SK-N-SH (cell line): ENCODE measurements at regions not wholly inside any gene's neighbourhood (a gene's known extent, or its start where the extent isn't known, plus 50 kb on each side); places are given as distances from the start of the nearest gene placed in this dataset.

Experiments
- CTCF ChIA-PET: fragments of 300-600, 350-600 bp; formaldehyde crosslinking; extraction: SDS; loops from one replicate; lab custom pipeline; 2021; lab: Yijun Ruan, JAX
- POLR2A ChIA-PET: fragments of 350-600 bp; sonication (Branson Sonifier 250); formaldehyde crosslinking; extraction: SDS; loops from one replicate; lab custom pipeline; 2020; ENCODE audit warnings: antibody characterized with exemption, inconsistent platforms; lab: Yijun Ruan, JAX
- DNase-seq: peaks from one replicate; pipeline ENCODE4 v3.0.0; 2012
- H2AFZ ChIP-seq: fragments of 200-600 bp; sonication (generic); 2 replicates; pipeline ENCODE4 v1.8.1; 2016; ENCODE audit warnings: antibody characterized with exemption, mild to moderate bottlenecking, low read depth
- H3F3A ChIP-seq: fragments of 200-600 bp; sonication (generic); replicated peaks from 2 replicates; pipeline ENCODE3; 2016; ENCODE audit warnings: antibody characterized with exemption, mild to moderate bottlenecking; ENCODE audit not compliant: insufficient read depth
- H3K27ac ChIP-seq, 2 experiments: fragments of 200-500 bp in 1 of 2; fragments of 200-600 bp in 1 of 2; sonication (Bioruptor generic) in 1 of 2; sonication (generic), shearing (Covaris generic) in 1 of 2; 2 replicates each; pipeline versions ENCODE4 v1.5.1 to v1.6.1; 2014 to 2016; ENCODE audit warnings: low read depth in 2 of 2, inconsistent platforms in 1 of 2, low read length in 1 of 2, mild to moderate bottlenecking in 1 of 2, mixed read lengths in 1 of 2
- H3K27me3 ChIP-seq: fragments of 200-600 bp; sonication (generic), shearing (Covaris generic); 2 replicates; pipeline ENCODE4 v1.6.1; 2016; ENCODE audit warnings: mixed run types; ENCODE audit not compliant: insufficient read depth
- H3K36me3 ChIP-seq, 2 experiments: fragments of 200-500 bp in 1 of 2; fragments of 200-600 bp in 1 of 2; sonication (Bioruptor generic) in 1 of 2; sonication (generic) in 1 of 2; replicated peaks in 1 of 2; 2 replicates each; pipeline versions ENCODE3 to v1.5.1; 2014 to 2016; ENCODE audit warnings: low read length in 1 of 2, mild to moderate bottlenecking in 1 of 2; ENCODE audit not compliant: insufficient read depth in 2 of 2, control insufficient read depth in 1 of 2
- H3K4me1 ChIP-seq, 2 experiments: fragments of 200-500 bp in 1 of 2; fragments of 200-600 bp in 1 of 2; sonication (Bioruptor generic) in 1 of 2; sonication (generic), shearing (Covaris generic) in 1 of 2; 2 replicates each; pipeline versions ENCODE4 v1.5.1 to v1.6.1; 2014 to 2016; ENCODE audit warnings: low read depth in 1 of 2, low read length in 1 of 2, mixed run types in 1 of 2; ENCODE audit not compliant: insufficient read depth in 2 of 2, control insufficient read depth in 1 of 2
- H3K4me2 ChIP-seq: fragments of 200-600 bp; sonication (generic), shearing (Covaris generic); 2 replicates; pipeline ENCODE4 v1.6.1; 2017; ENCODE audit warnings: mixed run types
- H3K4me3 ChIP-seq, 2 experiments: fragments of 200-500 bp in 1 of 2; fragments of 200-600 bp in 1 of 2; sonication (Bioruptor generic) in 1 of 2; sonication (generic), shearing (Covaris generic) in 1 of 2; 2 replicates each; pipeline versions ENCODE4 v1.5.1 to v1.8.1; 2014 to 2016; ENCODE audit warnings: low read depth in 2 of 2, inconsistent platforms in 1 of 2, low read length in 1 of 2, mild to moderate bottlenecking in 1 of 2, mixed read lengths in 1 of 2, moderate library complexity in 1 of 2
- H3K79me2 ChIP-seq: fragments of 200-600 bp; sonication (generic); 2 replicates; pipeline ENCODE4 v1.8.1; 2017; ENCODE audit warnings: mild to moderate bottlenecking; ENCODE audit not compliant: insufficient read depth
- H3K9ac ChIP-seq: fragments of 200-600 bp; sonication (generic); 2 replicates; pipeline ENCODE4 v1.6.1; 2017; ENCODE audit warnings: mixed run types
- H3K9me2 ChIP-seq: fragments of 200-600 bp; sonication (generic); 2 replicates; pipeline ENCODE4 v1.6.1; 2017; ENCODE audit warnings: mixed run types
- H3K9me3 ChIP-seq: fragments of 200-600 bp; sonication (generic); 2 replicates; pipeline ENCODE4 v1.6.1; 2017; ENCODE audit warnings: mixed run types, mild to moderate bottlenecking, moderate library complexity
- H4K20me1 ChIP-seq: fragments of 200-600 bp; sonication (generic); 2 replicates; pipeline ENCODE4 v1.6.1; 2017; ENCODE audit warnings: mild to moderate bottlenecking, mixed run types; ENCODE audit not compliant: insufficient read depth
- ELF1 ChIP-seq: IDR thresholded peaks from 2 replicates; pipeline ENCODE4 v1.4.0; 2012
- EZH2phosphoT487 ChIP-seq: fragments of 200-600 bp; sonication (generic); IDR thresholded peaks from 2 replicates; pipeline ENCODE4 v1.6.1; 2017; ENCODE audit warnings: low read depth, mixed run types, mild to moderate bottlenecking, antibody characterized with exemption, moderate library complexity, borderline replicate concordance
- FOXJ3 ChIP-seq: sonication (generic); formaldehyde crosslinking; IDR thresholded peaks from 2 replicates; pipeline ENCODE4 v1.5.1; 2020; ENCODE audit warnings: mild to moderate bottlenecking, missing genetic modification reagents
- GABPA ChIP-seq: IDR thresholded peaks from 2 replicates; pipeline ENCODE4 v1.4.0; 2012; ENCODE audit warnings: low read depth, mild to moderate bottlenecking
- GATA2 ChIP-seq: sonication (generic); formaldehyde crosslinking; IDR thresholded peaks from 2 replicates; pipeline ENCODE4 v1.5.0; 2020; ENCODE audit warnings: mild to moderate bottlenecking, missing genetic modification reagents
- IRF3 ChIP-seq: fragments of 150-350 bp; IDR thresholded peaks from 2 replicates; pipeline ENCODE4 v1.6.1; 2016; ENCODE audit warnings: mild to moderate bottlenecking, low read depth, low read length
- MEF2A ChIP-seq: IDR thresholded peaks from 2 replicates; pipeline ENCODE4 v1.4.0; 2012; ENCODE audit warnings: low read depth, borderline replicate concordance
- MXI1 ChIP-seq: IDR thresholded peaks from 2 replicates; pipeline ENCODE4 v1.6.1; 2012; ENCODE audit warnings: mild to moderate bottlenecking, low read depth, low read length, improper control_type of control experiment
- POLR2AphosphoS5 ChIP-seq: IDR thresholded peaks from 2 replicates; pipeline ENCODE4 v1.6.1; 2012; ENCODE audit warnings: low read depth, low read length
- RAD21 ChIP-seq: IDR thresholded peaks from 2 replicates; pipeline ENCODE4 v1.6.1; 2012; ENCODE audit warnings: mild to moderate bottlenecking, low read length
- RCOR1 ChIP-seq: fragments of 150-350 bp; IDR thresholded peaks from 2 replicates; pipeline ENCODE4 v1.6.1; 2017; ENCODE audit warnings: antibody characterized with exemption, low read length
- REST ChIP-seq: IDR thresholded peaks from 2 replicates; pipeline ENCODE4 v1.6.1; 2012; ENCODE audit warnings: mild to moderate bottlenecking, low read depth, low read length, moderate library complexity
- RFX5 ChIP-seq: IDR thresholded peaks from 2 replicates; pipeline ENCODE4 v1.6.1; 2012; ENCODE audit warnings: mild to moderate bottlenecking, improper control_type of control experiment, low read length
- SIN3A ChIP-seq: IDR thresholded peaks from 2 replicates; pipeline ENCODE4 v1.6.1; 2012; ENCODE audit warnings: low read depth, mild to moderate bottlenecking, low read length, moderate library complexity, borderline replicate concordance
- TAF1 ChIP-seq: IDR thresholded peaks from 2 replicates; pipeline ENCODE4 v1.6.1; 2012; ENCODE audit warnings: low read depth, mild to moderate bottlenecking, low read length, moderate library complexity, borderline replicate concordance
- TEAD4 ChIP-seq: IDR thresholded peaks from 2 replicates; pipeline ENCODE4 v1.4.0; 2012; ENCODE audit warnings: mild to moderate bottlenecking, borderline replicate concordance; ENCODE audit not compliant: insufficient read depth
- USF1 ChIP-seq: IDR thresholded peaks from 2 replicates; pipeline ENCODE4 v1.4.0; 2012; ENCODE audit warnings: low read depth, borderline replicate concordance
- USF2 ChIP-seq: fragments of 150-350 bp; IDR thresholded peaks from 2 replicates; pipeline ENCODE4 v1.6.1; 2017; ENCODE audit warnings: antibody characterized with exemption, low read length, low read depth, borderline replicate concordance
- whole genome bisulfite sequencing: methylation state at CpG from one replicate; pipeline ENCODE4 v1.1.6; 2017; ENCODE audit warnings: low lambda C conversion rate; 5-methylcytosine and 5-hydroxymethylcytosine counted together

- no peak overlapping the region for H3K27ac ChIP-seq
- ChIA-PET CTCF (interaction anchor here (1.0 to 1.4 kb wide), 2 partner anchors 12 to 300 kb away, joined by 3 read pairs; no protein-coding TSS in a partner anchor), POLR2A (no interaction called here)
- H4K20me1 ChIP-seq: no peaks in the 10 kb centered on the region
- no peak overlapping the region for H3K4me3 ChIP-seq
- H3K36me3 ChIP-seq: no peaks in the 10 kb centered on the region
- H3K9ac ChIP-seq: no peak overlapping the region
- H3K4me2 ChIP-seq: no peak overlapping the region
- no peaks in the 10 kb centered on the region for H3K9me2 ChIP-seq
- no peaks in the 10 kb centered on the region for H3K27me3 ChIP-seq
- TF ChIP-seq MEF2A: no peak
- TF ChIP-seq SIN3A: no peak
- no peak for TF ChIP-seq GATA2 (CRISPR knock-in tag)
- TF ChIP-seq ELF1: no peak
- TF ChIP-seq USF1: no peak
- no peak for TF ChIP-seq REST
- no peak for TF ChIP-seq USF2
- no peak for TF ChIP-seq FOXJ3
- no peak for TF ChIP-seq IRF3
- no peak for TF ChIP-seq MXI1
- TF ChIP-seq RCOR1: no peak
- no peak for TF ChIP-seq RFX5
- no peak for TF ChIP-seq GABPA
- no peak for TF ChIP-seq EZH2phosphoT487
- TF ChIP-seq RAD21: no peak
- no peak for TF ChIP-seq TEAD4
- no peak for TF ChIP-seq TAF1
- TF ChIP-seq POLR2AphosphoS5: no peak
- no peak overlapping the region for H2AFZ ChIP-seq
- H3F3A ChIP-seq: no peaks in the 10 kb centered on the region
- DNase-seq: no peak
- WGBS: 80% methylated on average over 1 of the region's 1 CpG
- no peaks in the 10 kb centered on the region for H3K9me3 ChIP-seq
- no peaks in the 10 kb centered on the region for H3K79me2 ChIP-seq
- peaks cover 0 to 4% of the 10 kb centered on the region in 2 experiments; a peak in 1 of 4 replicates for H3K4me1 ChIP-seq
Observed at GRCh38 chr18:62658028-62658427, 57.3 kb upstream of the PHLPP1 start.
